ENCODE measurements at regions not wholly inside any gene's neighbourhood (a gene's known extent, or its start where the extent isn't known, plus 50 kb on each side); places are given as distances from the start of the nearest gene placed in this dataset.

DNA sequence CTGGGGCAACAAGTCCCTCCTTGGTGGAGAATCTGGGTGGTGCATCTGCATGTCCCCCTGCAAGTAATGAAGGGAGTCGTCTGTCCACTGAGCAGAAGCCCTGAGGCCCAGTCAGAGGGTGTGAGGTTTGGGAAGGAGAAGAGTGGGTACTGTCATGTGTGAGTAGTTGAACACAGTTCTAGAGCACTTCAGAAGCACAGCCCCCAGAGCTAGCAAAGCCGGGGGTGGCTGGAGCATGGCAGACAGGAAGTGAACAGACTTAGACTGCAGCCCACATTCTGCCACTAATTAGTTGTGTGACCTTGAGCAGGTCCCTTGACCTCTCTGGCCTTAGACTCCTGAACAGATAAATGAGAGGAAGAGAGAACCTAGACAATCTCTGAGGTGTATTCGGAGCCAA, 207.6 kb downstream of the UACA start:
- no peak for DNase-seq

- no peak for DNase-seq
These were observed 215.4 kb downstream of the UACA start for GRCh38 chr15:70547846-70548487.

DNA sequence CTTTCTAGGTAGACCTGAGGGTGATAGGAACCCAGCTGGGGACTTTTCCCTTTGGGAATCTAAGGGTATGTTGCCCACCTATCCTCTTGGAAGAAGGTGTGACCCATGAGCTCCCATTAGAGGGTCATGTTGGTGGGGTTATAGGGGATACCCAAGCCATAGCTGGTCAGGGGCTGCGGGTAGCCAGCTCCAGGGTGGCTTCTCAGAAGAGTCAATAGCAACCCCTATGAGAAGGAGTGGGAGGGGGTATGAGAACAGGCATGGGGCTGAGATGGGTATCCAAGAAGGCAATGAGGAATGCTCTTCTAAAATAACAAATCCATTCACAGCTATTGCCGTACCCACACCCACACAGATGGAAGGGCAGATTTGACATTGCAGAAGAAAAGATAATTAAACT, 217.8 kb downstream of the UACA start:
- no peak for DNase-seq

GRCh38 chr15:70541511-70541910, 221.8 kb downstream of the UACA start:
- no peak for DNase-seq

- DNase-seq, result no peak
These were observed 223.3 kb downstream of the UACA start for GRCh38 chr15:70539912-70540530.

GRCh38 chr15:70539409-70539808, 223.9 kb downstream of the UACA start:
- no peak for DNase-seq

GRCh38 chr15:70538278-70538677, 225.1 kb downstream of the UACA start:
- no peak for DNase-seq

DNA sequence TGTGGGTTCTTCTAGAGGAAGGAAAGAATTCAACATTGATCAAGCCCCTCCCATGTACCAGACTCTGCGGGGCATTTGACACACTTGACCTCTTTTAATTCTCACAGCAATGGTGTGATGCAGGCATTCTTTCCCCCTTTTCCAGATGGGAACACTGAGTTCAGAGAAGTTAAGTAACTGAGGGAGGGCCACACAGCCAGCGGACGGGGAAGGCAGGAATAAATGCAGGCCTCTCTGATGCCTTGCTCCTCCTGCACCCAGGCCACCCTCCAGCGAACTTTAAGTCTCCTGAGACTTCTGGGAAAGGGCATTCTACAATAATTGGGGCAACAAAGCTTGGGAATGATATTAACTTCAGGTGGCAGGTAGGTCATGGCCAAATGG, 227.4 kb downstream of the UACA start:
- DNase-seq, result no peak

DNA sequence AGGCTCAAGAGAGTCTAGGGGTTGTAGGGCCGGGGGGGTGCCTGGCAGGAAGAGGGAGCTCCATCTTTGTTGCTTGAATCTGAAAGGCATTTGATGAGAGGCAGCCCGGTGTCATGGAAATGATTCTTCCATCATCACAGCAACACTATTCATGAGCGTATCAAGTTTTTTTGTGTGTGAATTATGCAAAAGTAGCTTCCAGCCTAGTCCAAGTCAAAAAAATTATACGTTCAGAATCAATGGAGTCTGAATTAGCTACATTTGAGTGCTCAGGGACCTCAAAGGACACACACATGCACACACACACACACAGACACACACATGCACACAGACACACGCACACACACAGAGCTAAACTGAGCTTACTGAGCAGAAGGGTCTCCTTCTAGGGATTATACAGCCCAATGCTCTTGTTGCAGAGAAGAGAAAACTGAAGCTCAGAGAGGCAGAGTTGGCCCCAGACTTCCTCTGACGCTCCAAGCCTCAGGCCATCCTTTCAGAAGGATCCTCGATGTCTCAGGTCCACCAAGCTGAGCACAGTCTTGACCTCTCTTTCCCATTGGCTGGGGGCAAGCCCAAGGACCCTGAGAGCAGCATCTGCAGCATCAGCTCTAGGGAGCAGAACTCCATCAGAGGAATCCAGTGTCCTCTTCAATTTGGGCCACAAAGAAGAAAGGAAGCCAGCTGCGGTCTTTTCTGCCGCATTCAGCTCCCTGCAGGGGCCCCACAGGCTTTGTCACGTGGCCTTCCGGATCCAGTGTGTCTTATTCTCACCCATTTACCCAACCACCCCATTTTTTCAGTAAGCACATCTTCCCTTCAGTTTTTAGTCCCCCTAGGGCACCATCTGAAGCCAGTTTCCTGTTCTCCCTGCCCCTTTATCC, 228.0 kb downstream of the UACA start:
- DNase-seq, result no peak

- peak; percentile 17 for DNase-seq
These were observed 229.2 kb downstream of the UACA start for GRCh38 chr15:70533931-70534742.

GRCh38 chr15:70532531-70533186, 230.7 kb downstream of the UACA start:
- no peak for DNase-seq

GRCh38 chr15:70531576-70531975, 231.8 kb downstream of the UACA start:
- no peak for DNase-seq

- no peak for DNase-seq
These were observed 232.5 kb downstream of the UACA start for GRCh38 chr15:70530906-70531305.

DNA sequence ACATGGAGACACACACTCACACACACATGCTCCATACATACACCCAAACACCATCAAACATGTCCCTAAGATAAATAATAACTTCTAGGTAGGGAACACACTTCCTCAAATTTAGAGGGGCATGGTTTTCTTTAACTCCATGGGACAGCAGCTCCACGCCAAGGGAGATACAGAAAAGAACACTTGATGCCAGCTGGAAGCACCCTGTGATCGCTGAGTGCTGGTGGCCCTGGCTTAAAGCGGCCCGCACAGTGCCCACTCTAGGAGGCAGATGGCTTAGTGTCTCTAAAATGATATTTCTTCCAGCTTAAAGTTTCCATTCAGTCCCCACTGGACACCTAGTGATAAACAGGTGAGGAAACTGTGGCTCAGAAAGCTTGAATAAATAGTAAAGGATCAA, 232.9 kb downstream of the UACA start:
- DNase-seq, result no peak

GRCh38 chr15:70530017-70530499, 233.3 kb downstream of the UACA start:
- DNase-seq, result no peak

- no peak for DNase-seq
These were observed 234.5 kb downstream of the UACA start for GRCh38 chr15:70528816-70529215.

GRCh38 chr15:70528270-70528706, 235.1 kb downstream of the UACA start:
- DNase-seq, result peak; percentile 72

DNA sequence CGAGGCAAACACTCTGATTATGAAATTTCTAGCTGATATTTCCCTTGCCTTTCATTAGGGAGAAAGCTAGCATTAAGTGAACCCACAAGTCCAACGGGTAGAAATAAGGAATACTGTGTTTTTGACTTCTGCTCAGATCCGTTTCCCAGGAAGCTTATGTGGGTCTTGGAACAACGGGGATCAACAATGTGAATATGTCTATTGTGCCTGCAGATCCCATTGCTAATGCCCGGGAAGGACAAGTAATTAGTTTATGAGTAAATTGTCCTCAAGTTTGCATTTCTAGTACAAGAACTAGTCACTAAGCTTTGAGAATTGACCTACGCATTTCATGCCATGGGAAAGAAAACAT, 236.4 kb downstream of the UACA start:
- no peak for DNase-seq

DNA sequence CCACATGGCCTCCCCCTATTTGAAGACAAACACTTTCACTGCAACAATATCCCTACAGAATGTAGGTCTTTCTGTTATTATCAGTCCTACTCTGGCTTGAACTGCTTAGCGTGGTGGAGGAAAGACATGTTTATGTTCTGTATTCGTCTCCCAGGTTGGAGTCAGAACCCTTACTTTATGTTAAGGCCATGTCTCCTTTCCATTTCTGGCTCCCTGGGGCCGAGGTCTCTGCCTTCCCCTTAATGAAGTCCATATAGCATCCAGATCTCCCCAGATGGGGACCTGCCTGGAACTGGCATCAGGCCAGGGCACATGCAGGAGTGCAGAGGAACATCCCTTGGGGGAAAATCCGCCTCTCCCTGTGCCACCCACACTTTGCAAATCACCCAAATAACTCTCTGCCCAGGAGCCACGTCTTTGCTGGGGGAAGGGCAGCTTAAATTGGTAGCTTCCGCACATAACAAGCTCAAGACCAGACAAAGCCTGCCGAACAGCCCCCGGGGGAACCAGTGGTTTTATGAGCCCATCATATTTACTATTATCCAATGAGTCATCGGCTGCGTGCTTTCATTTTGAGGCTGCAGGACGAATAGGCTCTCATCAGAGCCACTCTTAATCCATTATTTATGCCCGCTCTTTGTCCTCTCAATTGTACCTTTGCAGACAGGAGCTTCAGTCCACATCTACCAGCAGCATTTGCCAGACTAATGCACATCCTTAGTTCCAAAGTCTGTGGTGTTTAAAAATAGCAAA, 237.0 kb downstream of the UACA start:
- DNase-seq, result peak; percentile 44

DNA sequence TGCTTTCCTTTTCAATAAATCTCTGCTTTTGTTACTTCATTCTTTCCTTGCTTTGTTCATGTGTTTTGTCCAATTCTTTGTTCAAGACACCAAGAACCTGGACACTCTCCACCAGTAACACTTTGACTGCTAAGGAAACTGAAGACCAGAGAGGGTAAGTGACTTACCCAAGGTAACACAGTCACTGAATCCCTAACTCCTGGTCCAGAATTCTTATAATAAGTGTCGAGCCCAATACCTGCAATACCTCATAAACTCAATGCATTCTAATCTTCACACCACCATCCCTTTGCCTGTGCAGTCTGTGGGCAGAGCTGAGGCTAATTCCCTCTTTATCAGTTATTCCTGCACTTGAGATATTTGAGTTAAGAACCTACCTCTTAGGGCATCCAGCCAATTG, 237.8 kb downstream of the UACA start:
- no peak for DNase-seq

- no peak for DNase-seq
These were observed 238.9 kb downstream of the UACA start for GRCh38 chr15:70524470-70524869.

DNA sequence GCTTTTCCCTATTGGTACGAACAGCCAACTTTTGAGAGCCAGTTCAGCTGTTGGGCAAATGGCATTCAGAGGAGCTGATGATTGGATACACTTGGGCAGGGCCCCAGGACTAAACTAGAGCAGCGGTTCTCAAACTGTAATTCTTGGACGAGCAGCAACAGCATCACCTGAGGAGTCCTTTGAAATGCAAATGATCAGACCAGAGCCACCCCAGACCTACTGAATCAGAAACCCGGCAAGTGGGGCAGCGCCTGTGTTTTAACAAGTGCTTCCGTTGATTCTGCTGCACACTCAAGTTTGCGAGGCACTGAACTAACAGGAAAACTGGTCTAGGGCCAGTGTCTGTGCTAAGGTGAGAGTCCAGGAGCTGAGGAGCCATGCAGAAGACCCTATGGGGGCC, 239.7 kb downstream of the UACA start:
- DNase-seq, result no peak
